ENCODE measurements at regions not wholly inside any gene's neighbourhood (a gene's known extent, or its start where the extent isn't known, plus 50 kb on each side); places are given as distances from the start of the nearest gene placed in this dataset.

DNA sequence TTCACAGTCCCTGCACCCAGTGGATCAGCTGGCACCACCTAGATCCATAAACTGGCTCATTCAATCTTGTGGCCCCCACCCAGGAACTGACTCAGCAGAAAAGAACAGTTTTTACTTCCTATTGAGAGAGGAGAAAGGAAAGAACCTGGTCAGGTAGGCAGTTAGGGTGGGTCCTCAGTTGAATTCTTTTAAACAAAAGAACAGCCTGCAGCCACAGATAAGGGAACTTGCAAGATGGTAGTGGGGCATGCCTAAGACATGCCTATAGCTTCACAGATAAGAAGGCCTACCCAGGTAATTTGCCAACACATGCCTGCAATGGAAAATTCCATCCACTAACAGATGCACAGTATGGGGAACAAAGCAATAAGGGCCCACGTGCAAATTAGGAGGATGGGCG, 86.7 kb upstream of the NLGN4Y start:
- TF ChIP-seq, protein P1, sequence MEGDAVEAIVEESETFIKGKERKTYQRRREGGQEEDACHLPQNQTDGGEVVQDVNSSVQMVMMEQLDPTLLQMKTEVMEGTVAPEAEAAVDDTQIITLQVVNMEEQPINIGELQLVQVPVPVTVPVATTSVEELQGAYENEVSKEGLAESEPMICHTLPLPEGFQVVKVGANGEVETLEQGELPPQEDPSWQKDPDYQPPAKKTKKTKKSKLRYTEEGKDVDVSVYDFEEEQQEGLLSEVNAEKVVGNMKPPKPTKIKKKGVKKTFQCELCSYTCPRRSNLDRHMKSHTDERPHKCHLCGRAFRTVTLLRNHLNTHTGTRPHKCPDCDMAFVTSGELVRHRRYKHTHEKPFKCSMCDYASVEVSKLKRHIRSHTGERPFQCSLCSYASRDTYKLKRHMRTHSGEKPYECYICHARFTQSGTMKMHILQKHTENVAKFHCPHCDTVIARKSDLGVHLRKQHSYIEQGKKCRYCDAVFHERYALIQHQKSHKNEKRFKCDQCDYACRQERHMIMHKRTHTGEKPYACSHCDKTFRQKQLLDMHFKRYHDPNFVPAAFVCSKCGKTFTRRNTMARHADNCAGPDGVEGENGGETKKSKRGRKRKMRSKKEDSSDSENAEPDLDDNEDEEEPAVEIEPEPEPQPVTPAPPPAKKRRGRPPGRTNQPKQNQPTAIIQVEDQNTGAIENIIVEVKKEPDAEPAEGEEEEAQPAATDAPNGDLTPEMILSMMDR (IDR thresholded peaks at IDR 0.05): no peak
- no peak for TF ChIP-seq EZH2 (IDR thresholded peaks at IDR 0.05; ENCODE audit: borderline replicate concordance, insufficient read depth, low read depth, low read length, poor library complexity, severe bottlenecking)

All from B cell (primary cell).